HG03558 (cell line): ENCODE measurements at regions not wholly inside any gene's neighbourhood (a gene's known extent, or its start where the extent isn't known, plus 50 kb on each side); places are given as distances from the start of the nearest gene placed in this dataset.
"Not testable (repeated sequence)": the region's sequence is repeated elsewhere in the genome, so short reads cannot be mapped to it uniquely, and the experiment has no call there.

Source experiments
- ATAC-seq: cut with Tn5 transposase; IDR thresholded peaks from one replicate; pipeline ENCODE4 v1.9.1; 2021; ENCODE audit warnings: moderate number of reproducible peaks; ENCODE audit not compliant: unreplicated experiment; ENCODE audit errors: extremely low read depth

- ATAC-seq: no peak
Observed at GRCh38 chr5:158056130-158056825, 197.3 kb upstream of the CLINT1 start.

- ATAC-seq: no peak
Observed at GRCh38 chr5:158055111-158055501, 196.2 kb upstream of the CLINT1 start.

- ATAC-seq: no peak
Observed at GRCh38 chr5:158054223-158055110, 195.5 kb upstream of the CLINT1 start.

GRCh38 chr5:158051036-158051435 lies 192.1 kb upstream of the CLINT1 start:
- no peak for ATAC-seq

GRCh38 chr5:158050421-158050820 lies 191.5 kb upstream of the CLINT1 start:
- ATAC-seq: no peak

- ATAC-seq: no peak
Observed at GRCh38 chr5:158049459-158049858, 190.5 kb upstream of the CLINT1 start.

GRCh38 chr5:158045696-158046095 lies 186.8 kb upstream of the CLINT1 start:
- no peak for ATAC-seq

GRCh38 chr5:158039911-158040347 lies 181.0 kb upstream of the CLINT1 start:
- ATAC-seq: peak; percentile 86

GRCh38 chr5:158039441-158039840 lies 180.5 kb upstream of the CLINT1 start:
- ATAC-seq: no peak

- not testable (repeated sequence) for ATAC-seq
Observed at GRCh38 chr5:158036983-158037595, 178.1 kb upstream of the CLINT1 start.

- not testable (repeated sequence) for ATAC-seq
Observed at GRCh38 chr5:158034586-158034985, 175.6 kb upstream of the CLINT1 start.

- no peak for ATAC-seq
Observed at GRCh38 chr5:158033724-158034123, 174.8 kb upstream of the CLINT1 start.

- ATAC-seq: no peak
Observed at GRCh38 chr5:158033076-158033475, 174.1 kb upstream of the CLINT1 start.

- no peak for ATAC-seq
Observed at GRCh38 chr5:158032246-158032645, 173.3 kb upstream of the CLINT1 start.

- no peak for ATAC-seq
Observed at GRCh38 chr5:158027806-158028775, 169.1 kb upstream of the CLINT1 start.

GRCh38 chr5:158026304-158027031 lies 167.5 kb upstream of the CLINT1 start:
- ATAC-seq: no peak

- ATAC-seq: no peak
Observed at GRCh38 chr5:158023266-158023665, 164.3 kb upstream of the CLINT1 start.

- no peak for ATAC-seq
Observed at GRCh38 chr5:158022837-158023236, 163.9 kb upstream of the CLINT1 start.

- ATAC-seq: no peak
Observed at GRCh38 chr5:158022393-158022792, 163.4 kb upstream of the CLINT1 start.
